ENCODE measurements at regions not wholly inside any gene's neighbourhood (a gene's known extent, or its start where the extent isn't known, plus 50 kb on each side); places are given as distances from the start of the nearest gene placed in this dataset.
A peak's percentile ranks its signal among the peaks of the same experiment; 100 is the strongest.

DNA sequence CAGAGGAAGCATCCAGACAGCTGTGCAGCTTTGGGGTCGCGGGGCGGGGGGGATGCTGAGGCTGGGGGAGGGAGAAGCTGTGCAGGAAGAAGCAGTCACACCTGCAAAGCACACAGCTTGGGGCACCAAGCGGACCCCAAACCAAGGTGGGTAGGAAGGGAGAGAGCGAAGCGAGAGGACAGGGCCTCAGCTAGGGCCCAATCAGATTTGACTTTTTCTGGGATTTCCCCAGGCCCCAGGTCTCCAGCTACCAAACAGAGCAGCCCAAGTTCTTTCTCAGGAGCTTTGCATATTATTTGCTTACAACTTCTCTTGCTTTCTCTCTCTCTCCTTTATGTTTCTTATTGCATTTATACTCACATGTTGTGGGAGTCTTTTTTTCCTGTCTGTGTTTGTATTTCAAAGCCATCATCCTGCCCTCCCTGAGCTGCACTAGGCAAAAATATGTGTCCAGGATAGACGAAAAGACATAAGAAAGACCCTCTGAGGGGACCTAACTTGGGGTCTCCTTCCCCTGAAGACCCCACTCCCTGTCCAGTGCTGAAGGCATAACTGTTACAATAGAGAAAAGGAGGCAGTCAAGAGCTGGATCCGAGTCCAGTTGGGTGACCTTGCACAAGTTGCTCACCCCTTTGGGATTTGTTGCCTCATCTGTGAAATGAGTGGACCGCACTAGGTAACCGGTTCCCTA lies 50.6 kb upstream of the SMNDC1 start:
- in situ Hi-C loops (cut with HindIII; ENCODE audit: low pct_unique_long_range_greater_than_20kb, low sequenced_read_pairs): no loop called here
- no peak for TF ChIP-seq JUND (IDR thresholded peaks at IDR 0.05; ENCODE audit: low read depth)
- no peak for DNase-seq (ENCODE audit: low read depth in 1 of 2, low spot score in 1 of 2)

- no peak for DNase-seq (ENCODE audit: low read depth in 1 of 2, low spot score in 1 of 2)
- in situ Hi-C loops (cut with HindIII; ENCODE audit: low pct_unique_long_range_greater_than_20kb, low sequenced_read_pairs): no loop called here
- no peak for TF ChIP-seq JUND (IDR thresholded peaks at IDR 0.05; ENCODE audit: low read depth)
Observed at GRCh38 chr10:110355922-110356627, 51.4 kb upstream of the SMNDC1 start.

- in situ Hi-C loops (cut with HindIII; ENCODE audit: low pct_unique_long_range_greater_than_20kb, low sequenced_read_pairs): no loop called here
- DNase-seq (ENCODE audit: low read depth in 1 of 2, low spot score in 1 of 2): peak; percentile 20 to 26
- TF ChIP-seq JUND (IDR thresholded peaks at IDR 0.05; ENCODE audit: low read depth): no peak
Observed at GRCh38 chr10:110356628-110357245, 52.0 kb upstream of the SMNDC1 start.

- in situ Hi-C loops (cut with HindIII; ENCODE audit: low pct_unique_long_range_greater_than_20kb, low sequenced_read_pairs): no loop called here
- DNase-seq (ENCODE audit: low read depth in 1 of 2, low spot score in 1 of 2): no peak
- no peak for TF ChIP-seq JUND (IDR thresholded peaks at IDR 0.05; ENCODE audit: low read depth)
Observed at GRCh38 chr10:110357252-110357780, 52.6 kb upstream of the SMNDC1 start.

DNA sequence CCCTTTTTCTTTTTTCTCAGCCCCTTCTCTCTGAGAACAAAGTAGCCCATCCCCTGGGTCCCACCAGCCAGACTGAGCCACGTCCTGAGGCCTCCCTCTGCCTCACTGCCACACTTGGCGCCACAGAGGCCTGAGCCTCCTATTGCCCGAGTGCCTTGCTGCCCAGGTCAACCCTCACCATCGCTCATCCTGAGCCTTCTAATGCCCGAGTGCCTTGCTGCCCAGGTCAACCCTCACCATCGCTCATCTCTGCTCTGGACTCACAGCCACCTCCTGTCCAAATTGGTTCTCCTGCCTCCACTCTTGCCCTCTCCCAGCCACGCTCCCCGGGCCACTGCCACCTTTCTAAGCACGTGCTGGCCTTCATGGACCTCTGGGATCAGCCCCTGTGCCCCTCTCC lies 53.2 kb upstream of the SMNDC1 start:
- in situ Hi-C loops (cut with HindIII; ENCODE audit: low pct_unique_long_range_greater_than_20kb, low sequenced_read_pairs): no loop called here
- no peak for DNase-seq (ENCODE audit: low read depth in 1 of 2, low spot score in 1 of 2)
- TF ChIP-seq JUND (IDR thresholded peaks at IDR 0.05; ENCODE audit: low read depth): no peak

- no peak for DNase-seq (ENCODE audit: low read depth in 1 of 2, low spot score in 1 of 2)
- in situ Hi-C loops (cut with HindIII; ENCODE audit: low pct_unique_long_range_greater_than_20kb, low sequenced_read_pairs): no loop called here
- TF ChIP-seq JUND (IDR thresholded peaks at IDR 0.05; ENCODE audit: low read depth): no peak
Observed at GRCh38 chr10:110358278-110358677, 53.6 kb upstream of the SMNDC1 start.

DNA sequence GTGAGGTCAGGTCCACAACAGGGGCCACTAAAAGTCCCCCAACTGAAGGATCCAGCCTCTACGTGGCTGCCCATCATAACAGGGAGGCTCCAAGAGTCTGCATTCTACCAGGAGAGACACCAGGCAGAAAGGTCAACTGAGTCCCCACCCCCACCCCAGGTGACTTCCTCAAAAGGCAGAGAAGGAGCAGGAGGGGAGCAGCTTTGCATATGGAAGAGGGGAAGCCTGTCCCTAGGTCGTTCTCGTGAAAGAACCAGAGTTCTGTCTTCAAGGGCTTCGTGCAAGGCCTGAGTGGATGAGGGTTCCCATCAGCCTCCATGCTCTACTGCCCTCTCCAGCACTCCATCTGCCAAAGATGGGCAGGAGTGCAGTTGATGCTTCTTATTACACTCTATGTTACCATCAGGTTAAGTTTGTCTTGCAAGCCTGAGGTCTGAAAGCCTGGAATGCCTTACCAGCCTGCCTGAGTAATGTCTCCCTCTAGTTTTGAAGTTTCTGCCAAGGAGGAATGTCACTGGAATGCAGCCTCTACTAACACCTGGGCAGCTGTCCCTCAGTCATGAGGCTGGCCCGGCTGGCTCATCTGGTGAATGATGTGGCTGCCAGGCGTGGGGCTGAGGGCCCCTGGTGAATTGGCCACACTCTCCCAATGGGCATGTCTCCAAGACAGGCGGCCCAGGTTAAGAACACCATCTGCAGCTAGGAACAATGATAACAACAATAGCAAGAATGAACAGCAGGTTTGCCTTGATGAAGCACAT lies 54.3 kb upstream of the SMNDC1 start:
- in situ Hi-C loops (cut with HindIII; ENCODE audit: low pct_unique_long_range_greater_than_20kb, low sequenced_read_pairs): no loop called here
- peak; percentile 56 to 86 for DNase-seq (ENCODE audit: low read depth in 1 of 2, low spot score in 1 of 2)
- no peak for TF ChIP-seq JUND (IDR thresholded peaks at IDR 0.05; ENCODE audit: low read depth)

GRCh38 chr10:110360857-110361474 lies 56.2 kb upstream of the SMNDC1 start:
- DNase-seq (ENCODE audit: low read depth in 1 of 2, low spot score in 1 of 2): no peak
- no peak for TF ChIP-seq JUND (IDR thresholded peaks at IDR 0.05; ENCODE audit: low read depth)
- in situ Hi-C loops (cut with HindIII; ENCODE audit: low pct_unique_long_range_greater_than_20kb, low sequenced_read_pairs): no loop called here

DNA sequence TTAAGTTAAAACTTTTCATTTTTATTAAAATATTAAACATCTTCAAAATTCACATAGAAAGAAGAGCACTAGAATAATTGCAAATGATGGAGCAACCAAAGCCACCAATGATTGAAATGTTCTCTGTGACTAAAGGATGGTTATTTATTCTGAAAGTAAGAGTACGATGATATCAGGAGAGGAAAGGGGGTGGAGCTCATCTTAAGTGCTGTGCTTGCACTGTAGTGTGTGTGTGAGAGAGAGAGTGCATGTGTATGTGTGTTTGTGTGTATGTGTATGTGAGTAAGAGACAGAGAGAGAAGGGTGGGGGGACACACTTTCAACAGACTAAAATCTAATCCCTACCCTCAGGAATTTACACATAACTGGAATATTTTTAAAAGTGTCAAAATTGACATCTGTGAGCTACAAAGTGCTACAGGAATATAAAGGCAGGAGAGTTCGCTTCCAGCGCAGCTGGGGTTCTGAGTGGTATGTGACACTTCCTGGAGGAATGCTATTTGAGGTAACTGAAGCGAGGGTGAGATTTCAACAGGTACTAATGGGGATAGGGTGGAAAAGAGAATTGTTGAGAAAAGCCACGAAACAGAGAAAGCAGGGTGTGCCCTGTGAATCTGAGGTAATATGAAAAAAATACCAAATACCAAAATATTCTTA lies 57.2 kb upstream of the SMNDC1 start:
- in situ Hi-C loops (cut with HindIII; ENCODE audit: low pct_unique_long_range_greater_than_20kb, low sequenced_read_pairs): no loop called here
- no peak for DNase-seq (ENCODE audit: low read depth in 1 of 2, low spot score in 1 of 2)
- TF ChIP-seq JUND (IDR thresholded peaks at IDR 0.05; ENCODE audit: low read depth): no peak

- no peak for DNase-seq (ENCODE audit: low read depth in 1 of 2, low spot score in 1 of 2)
- in situ Hi-C loops (cut with HindIII; ENCODE audit: low pct_unique_long_range_greater_than_20kb, low sequenced_read_pairs): no loop called here
- no peak for TF ChIP-seq JUND (IDR thresholded peaks at IDR 0.05; ENCODE audit: low read depth)
Observed at GRCh38 chr10:110363572-110364411, 59.1 kb upstream of the SMNDC1 start.

- TF ChIP-seq JUND (IDR thresholded peaks at IDR 0.05; ENCODE audit: low read depth): no peak
- DNase-seq (ENCODE audit: low read depth in 1 of 2, low spot score in 1 of 2): no peak
- in situ Hi-C loops (cut with HindIII; ENCODE audit: low pct_unique_long_range_greater_than_20kb, low sequenced_read_pairs): no loop called here
Observed at GRCh38 chr10:110364531-110364937, 59.8 kb upstream of the SMNDC1 start.
